ENCODE measurements at regions not wholly inside any gene's neighbourhood (a gene's known extent, or its start where the extent isn't known, plus 50 kb on each side); places are given as distances from the start of the nearest gene placed in this dataset.

DNA sequence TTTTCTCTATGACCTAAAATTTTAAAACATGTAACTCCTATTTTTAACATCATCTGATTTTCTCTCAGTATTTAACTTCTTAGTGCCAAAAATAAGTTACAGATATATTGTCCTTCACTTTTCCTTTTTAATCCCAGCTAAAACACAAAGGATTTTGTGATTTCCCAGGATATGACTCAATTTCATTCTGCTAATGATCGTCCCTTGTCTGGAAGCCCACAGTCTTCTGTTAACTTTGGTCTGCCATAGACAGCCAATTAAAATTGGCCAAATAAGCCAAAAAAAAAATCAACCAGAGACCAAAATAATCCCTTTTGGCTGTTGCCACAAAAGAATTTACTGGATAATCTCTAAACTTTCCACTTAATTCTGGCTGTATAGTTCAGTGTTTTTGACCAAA, 124.5 kb upstream of the FST start:
- no peak for DNase-seq (ENCODE audit: low read depth)
- TF ChIP-seq, protein P1, sequence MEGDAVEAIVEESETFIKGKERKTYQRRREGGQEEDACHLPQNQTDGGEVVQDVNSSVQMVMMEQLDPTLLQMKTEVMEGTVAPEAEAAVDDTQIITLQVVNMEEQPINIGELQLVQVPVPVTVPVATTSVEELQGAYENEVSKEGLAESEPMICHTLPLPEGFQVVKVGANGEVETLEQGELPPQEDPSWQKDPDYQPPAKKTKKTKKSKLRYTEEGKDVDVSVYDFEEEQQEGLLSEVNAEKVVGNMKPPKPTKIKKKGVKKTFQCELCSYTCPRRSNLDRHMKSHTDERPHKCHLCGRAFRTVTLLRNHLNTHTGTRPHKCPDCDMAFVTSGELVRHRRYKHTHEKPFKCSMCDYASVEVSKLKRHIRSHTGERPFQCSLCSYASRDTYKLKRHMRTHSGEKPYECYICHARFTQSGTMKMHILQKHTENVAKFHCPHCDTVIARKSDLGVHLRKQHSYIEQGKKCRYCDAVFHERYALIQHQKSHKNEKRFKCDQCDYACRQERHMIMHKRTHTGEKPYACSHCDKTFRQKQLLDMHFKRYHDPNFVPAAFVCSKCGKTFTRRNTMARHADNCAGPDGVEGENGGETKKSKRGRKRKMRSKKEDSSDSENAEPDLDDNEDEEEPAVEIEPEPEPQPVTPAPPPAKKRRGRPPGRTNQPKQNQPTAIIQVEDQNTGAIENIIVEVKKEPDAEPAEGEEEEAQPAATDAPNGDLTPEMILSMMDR (IDR thresholded peaks at IDR 0.05; ENCODE audit: low read depth, low read length, missing control alignments): no peak
- H3K4me3 ChIP-seq (ENCODE audit: low read depth, low read length): no peak overlapping the region
- in situ Hi-C loops (cut with HindIII; ENCODE audit: low sequenced_read_pairs): loop anchor here (5.0 kb wide), 1 partner anchor 94 kb away; no protein-coding TSS in a partner anchor

DNA sequence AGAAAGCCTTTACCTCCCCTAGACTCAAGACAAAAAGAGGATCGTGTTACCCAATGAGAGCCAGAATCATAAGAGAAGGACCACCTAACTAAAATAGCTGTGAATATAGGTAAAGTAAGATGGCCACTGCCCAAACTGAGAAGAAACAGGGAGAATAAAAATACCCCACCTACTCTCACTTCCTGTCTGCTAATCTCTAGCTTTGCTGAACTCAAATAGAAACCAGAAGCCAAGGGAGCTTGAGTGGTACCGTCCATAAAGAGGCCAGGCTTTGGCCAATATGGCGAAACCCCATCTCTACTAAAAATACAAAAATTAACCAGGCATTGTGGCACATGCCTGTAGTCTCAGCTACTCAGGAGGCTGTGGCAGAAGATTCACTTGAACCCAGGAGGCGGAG, 123.0 kb upstream of the FST start:
- in situ Hi-C loops (cut with HindIII; ENCODE audit: low sequenced_read_pairs): loop anchor here (5.0 kb wide), 1 partner anchor 95 kb away; no protein-coding TSS in a partner anchor
- TF ChIP-seq, protein P1 (IDR thresholded peaks at IDR 0.05; ENCODE audit: low read depth, low read length, missing control alignments): no peak
- no peak overlapping the region for H3K4me3 ChIP-seq (ENCODE audit: low read depth, low read length)
- no peak for DNase-seq (ENCODE audit: low read depth)

- DNase-seq (ENCODE audit: low read depth): no peak
- TF ChIP-seq, protein P1 (IDR thresholded peaks at IDR 0.05; ENCODE audit: low read depth, low read length, missing control alignments): no peak
- no peak overlapping the region for H3K4me3 ChIP-seq (ENCODE audit: low read depth, low read length)
- in situ Hi-C loops (cut with HindIII; ENCODE audit: low sequenced_read_pairs): loop anchor here (5.0 kb wide), 1 partner anchor 96 kb away; no protein-coding TSS in a partner anchor
Observed at GRCh38 chr5:53358794-53359193, 121.6 kb upstream of the FST start.

- in situ Hi-C loops (cut with HindIII; ENCODE audit: low sequenced_read_pairs): loop anchor here (5.0 kb wide), 1 partner anchor 98 kb away; no protein-coding TSS in a partner anchor
- H3K4me3 ChIP-seq (ENCODE audit: low read depth, low read length): no peak overlapping the region
- TF ChIP-seq, protein P1 (IDR thresholded peaks at IDR 0.05; ENCODE audit: low read depth, low read length, missing control alignments): no peak
- no peak for DNase-seq (ENCODE audit: low read depth)
Observed at GRCh38 chr5:53359916-53360517, 120.4 kb upstream of the FST start.

DNA sequence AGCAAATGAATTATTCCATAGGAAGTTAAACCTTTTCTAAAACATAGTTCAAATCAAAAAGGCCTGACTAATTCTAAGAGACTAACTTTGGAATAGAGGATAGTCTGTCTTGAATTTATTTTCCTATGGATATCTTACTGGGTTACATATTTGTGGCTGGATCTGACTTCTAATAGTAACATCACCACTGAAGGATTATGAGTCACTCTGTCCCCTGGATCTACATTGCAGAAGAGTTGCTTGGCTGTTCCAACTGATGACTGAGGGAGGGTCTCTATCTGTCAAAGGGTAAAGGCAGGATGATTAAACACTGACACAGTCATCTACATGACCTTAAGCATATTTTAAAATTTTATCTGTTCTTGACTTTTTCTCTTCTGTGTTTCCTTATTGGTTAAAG, 119.6 kb upstream of the FST start:
- peak; percentile 36 for DNase-seq (ENCODE audit: low read depth)
- TF ChIP-seq, protein P1 (IDR thresholded peaks at IDR 0.05; ENCODE audit: low read depth, low read length, missing control alignments): no peak
- no peak overlapping the region for H3K4me3 ChIP-seq (ENCODE audit: low read depth, low read length)
- in situ Hi-C loops (cut with HindIII; ENCODE audit: low sequenced_read_pairs): no loop called here

- in situ Hi-C loops (cut with HindIII; ENCODE audit: low sequenced_read_pairs): no loop called here
- no peak for DNase-seq (ENCODE audit: low read depth)
- TF ChIP-seq, protein P1 (IDR thresholded peaks at IDR 0.05; ENCODE audit: low read depth, low read length, missing control alignments): no peak
Observed at GRCh38 chr5:53361708-53362107, 118.7 kb upstream of the FST start.

More at GRCh38 chr5:53361708-53362107, 118.7 kb upstream of the FST start:
- H3K4me3 ChIP-seq (ENCODE audit: low read depth, low read length): no peak overlapping the region

Measured in astrocyte of the cerebellum (primary cell).